Mesenchymal stem cell (in vitro differentiated cells and primary cell): ENCODE measurements at regions not wholly inside any gene's neighbourhood (a gene's known extent, or its start where the extent isn't known, plus 50 kb on each side); places are given as distances from the start of the nearest gene placed in this dataset.

Experiments
- DNase-seq: peaks from one replicate; pipeline ENCODE4 v3.0.0-alpha.2; 2013
- H2AFZ ChIP-seq: one replicate; pipeline ENCODE4 v1.6.1; 2013; ENCODE audit warnings: low read depth, mild to moderate bottlenecking, control low read depth, inconsistent platforms, low read length, moderate library complexity
- H2AK5ac ChIP-seq: 2 replicates; pipeline ENCODE4 v1.6.1; 2013; ENCODE audit warnings: low read length, moderate library complexity, mild to moderate bottlenecking, inconsistent platforms; ENCODE audit not compliant: severe bottlenecking
- H2BK120ac ChIP-seq: one replicate; pipeline ENCODE4 v1.6.1; 2013; ENCODE audit warnings: low read depth, mild to moderate bottlenecking, inconsistent platforms, low read length, moderate library complexity
- H2BK12ac ChIP-seq, 2 experiments: one replicate each; pipeline ENCODE4 v1.6.1; 2013; ENCODE audit warnings: inconsistent platforms in 2 of 2, low read length in 2 of 2, mild to moderate bottlenecking in 2 of 2, moderate library complexity in 2 of 2, control low read depth in 1 of 2
- H2BK15ac ChIP-seq: one replicate; pipeline ENCODE4 v1.6.1; 2013; ENCODE audit warnings: mild to moderate bottlenecking, low read depth, inconsistent platforms; ENCODE audit not compliant: poor library complexity, severe bottlenecking
- H2BK5ac ChIP-seq: 2 replicates; pipeline ENCODE4 v1.6.1; 2013; ENCODE audit warnings: low read depth, mild to moderate bottlenecking, low read length, control low read depth, inconsistent platforms; ENCODE audit not compliant: poor library complexity, severe bottlenecking
- H3K14ac ChIP-seq, 2 experiments: one replicate each; pipeline ENCODE4 v1.6.1; 2013; ENCODE audit warnings: inconsistent platforms in 2 of 2, low read length in 2 of 2, control low read depth in 1 of 2, mild to moderate bottlenecking in 1 of 2, moderate library complexity in 1 of 2
- H3K18ac ChIP-seq, 2 experiments: one replicate each; pipeline ENCODE4 v1.6.1; 2013; ENCODE audit warnings: inconsistent platforms in 2 of 2, low read length in 2 of 2, control low read depth in 1 of 2, low read depth in 1 of 2, mild to moderate bottlenecking in 1 of 2
- H3K23ac ChIP-seq, 2 experiments: one replicate each; pipeline ENCODE4 v1.6.1; 2013; ENCODE audit warnings: inconsistent platforms in 2 of 2, low read length in 2 of 2, mild to moderate bottlenecking in 2 of 2, moderate library complexity in 2 of 2, control low read depth in 1 of 2
- H3K27ac ChIP-seq: 2 replicates; pipeline ENCODE4 v1.5.1; 2013; ENCODE audit warnings: mild to moderate bottlenecking, moderate library complexity, low read length, control low read depth, inconsistent platforms; ENCODE audit not compliant: poor library complexity, severe bottlenecking
- H3K27me3 ChIP-seq, 2 experiments: 2 replicates each; pipeline versions ENCODE4 v1.6.1 to v1.7.0; 2013; ENCODE audit warnings: low read length in 2 of 2, mild to moderate bottlenecking in 2 of 2, moderate library complexity in 2 of 2, control low read depth in 1 of 2, inconsistent platforms in 1 of 2; ENCODE audit not compliant: control insufficient read depth in 1 of 2, insufficient read depth in 1 of 2
- H3K36me3 ChIP-seq, 2 experiments: 2 replicates each; pipeline versions ENCODE4 v1.6.1 to v1.7.0; 2013; ENCODE audit warnings: low read length in 2 of 2, control low read depth in 1 of 2, inconsistent platforms in 1 of 2, low read depth in 1 of 2, mild to moderate bottlenecking in 1 of 2; ENCODE audit not compliant: insufficient read depth in 2 of 2, control insufficient read depth in 1 of 2
- H3K4ac ChIP-seq, 2 experiments: one replicate each; pipeline ENCODE4 v1.6.1; 2013; ENCODE audit warnings: inconsistent platforms in 2 of 2, low read length in 2 of 2, mild to moderate bottlenecking in 2 of 2, moderate library complexity in 2 of 2, control low read depth in 1 of 2, low read depth in 1 of 2
- H3K4me1 ChIP-seq: 2 replicates; pipeline ENCODE4 v1.6.1; 2013; ENCODE audit warnings: low read depth, low read length, control low read depth; ENCODE audit not compliant: control insufficient read depth, insufficient read depth
- H3K4me2 ChIP-seq: 2 replicates; pipeline ENCODE4 v1.6.1; 2013; ENCODE audit warnings: low read length, mild to moderate bottlenecking, inconsistent platforms; ENCODE audit not compliant: poor library complexity, severe bottlenecking
- H3K4me3 ChIP-seq, 2 experiments: 2 replicates each; pipeline versions ENCODE4 v1.5.1 to v1.7.0; 2013; ENCODE audit warnings: low read length in 2 of 2, mild to moderate bottlenecking in 2 of 2, control low read depth in 1 of 2, low read depth in 1 of 2; ENCODE audit not compliant: insufficient read depth in 1 of 2
- H3K79me1 ChIP-seq: replicated peaks from 2 replicates; pipeline ENCODE4 v1.6.1; 2013; ENCODE audit warnings: mild to moderate bottlenecking, control low read depth, low read length, inconsistent platforms; ENCODE audit not compliant: poor library complexity, severe bottlenecking
- H3K9ac ChIP-seq: 2 replicates; pipeline ENCODE4 v1.7.0; 2013; ENCODE audit warnings: mild to moderate bottlenecking, low read length, moderate library complexity
- H3K9me3 ChIP-seq: 2 replicates; pipeline ENCODE4 v1.7.0; 2013; ENCODE audit warnings: mild to moderate bottlenecking, low read length; ENCODE audit not compliant: control insufficient read depth
- H4K8ac ChIP-seq: one replicate; pipeline ENCODE4 v1.6.1; 2013; ENCODE audit warnings: inconsistent platforms, mild to moderate bottlenecking, low read length, moderate library complexity
- H4K91ac ChIP-seq: one replicate; pipeline ENCODE4 v1.6.1; 2013; ENCODE audit warnings: mild to moderate bottlenecking, low read length, inconsistent platforms
- WGBS: methylation state at CpG from one replicate; pipeline ENCODE4 v1.1.7; 2013; ENCODE audit warnings: mixed read lengths; 5-methylcytosine and 5-hydroxymethylcytosine counted together

GRCh38 chr13:85693889-85694511 is 105.2 kb downstream of the SLITRK6 start:
- peak; percentile 67 for DNase-seq
- Histone ChIP-seq H3K27me3 (no peaks in the 10 kb centered on the region), H3K4ac (no peak overlapping the region), H3K14ac (no peak overlapping the region), H2AK5ac (no peak overlapping the region), H2BK12ac (peak overlapping the region in 1 of 2 experiments; percentile 44), H3K27ac (no peak overlapping the region), H3K36me3 (no peaks in the 10 kb centered on the region), H3K9me3 (peaks cover 3% of the 10 kb centered on the region), H2AFZ (peak overlapping the region; percentile 15), H4K91ac (peak overlapping the region; percentile 18), H3K9ac (no peak overlapping the region), H3K4me2 (no peak overlapping the region), H4K8ac (peak overlapping the region; percentile 89), H3K4me3 (no peak overlapping the region), H2BK15ac (no peak overlapping the region), H3K23ac (no peak overlapping the region), H3K4me1 (no peaks in the 10 kb centered on the region), H3K79me1 (no peaks in the 10 kb centered on the region), H2BK5ac (no peak overlapping the region), H2BK120ac (no peak overlapping the region), H3K18ac (peak overlapping the region; percentile 77 to 80)
- WGBS, result 72% methylated on average over 7 of the region's 7 CpGs

GRCh38 chr13:85690368-85690767 is 108.9 kb downstream of the SLITRK6 start:
- Histone ChIP-seq H2BK15ac (no peak overlapping the region), H3K27me3 (no peaks in the 10 kb centered on the region), H2BK5ac (no peak overlapping the region), H3K9me3 (no peaks in the 10 kb centered on the region), H3K4me2 (no peak overlapping the region), H2AFZ (no peak overlapping the region), H2BK120ac (no peak overlapping the region), H3K27ac (no peak overlapping the region), H2BK12ac (no peak overlapping the region), H3K36me3 (no peaks in the 10 kb centered on the region), H3K18ac (no peak overlapping the region), H3K4me3 (no peak overlapping the region), H3K9ac (no peak overlapping the region), H4K91ac (no peak overlapping the region), H3K23ac (no peak overlapping the region), H3K14ac (no peak overlapping the region), H4K8ac (no peak overlapping the region), H2AK5ac (no peak overlapping the region), H3K4ac (no peak overlapping the region), H3K4me1 (no peaks in the 10 kb centered on the region), H3K79me1 (no peaks in the 10 kb centered on the region)
- no peak for DNase-seq
- WGBS, result no CpG with 5 or more reads among the region's 1 CpG

GRCh38 chr13:85685436-85685835 is 113.8 kb downstream of the SLITRK6 start:
- no peak overlapping the region for H3K4ac ChIP-seq
- H2AFZ ChIP-seq, result no peak overlapping the region
- H3K4me3 ChIP-seq, result no peak overlapping the region
- no peak overlapping the region for H2BK15ac ChIP-seq
- H3K27ac ChIP-seq, result no peak overlapping the region
- no peak overlapping the region for H4K91ac ChIP-seq
- no peak overlapping the region for H2AK5ac ChIP-seq
- no peak overlapping the region for H3K4me2 ChIP-seq
- no peak overlapping the region for H3K9ac ChIP-seq
- H3K18ac ChIP-seq, result no peak overlapping the region
- no peaks in the 10 kb centered on the region for H3K27me3 ChIP-seq
- H4K8ac ChIP-seq, result no peak overlapping the region
- H3K36me3 ChIP-seq, result no peaks in the 10 kb centered on the region
- H3K4me1 ChIP-seq, result no peaks in the 10 kb centered on the region
- no peak for DNase-seq
- H3K9me3 ChIP-seq, result no peaks in the 10 kb centered on the region
- no peaks in the 10 kb centered on the region for H3K79me1 ChIP-seq
- 100% methylated on average over 1 of the region's 1 CpG for WGBS
- H2BK5ac ChIP-seq, result no peak overlapping the region
- H3K14ac ChIP-seq, result no peak overlapping the region
- no peak overlapping the region for H3K23ac ChIP-seq
- H2BK120ac ChIP-seq, result no peak overlapping the region
- no peak overlapping the region for H2BK12ac ChIP-seq

- no peak overlapping the region for H3K27ac ChIP-seq
- no peaks in the 10 kb centered on the region for H3K79me1 ChIP-seq
- no peak overlapping the region for H3K18ac ChIP-seq
- H2BK15ac ChIP-seq, result no peak overlapping the region
- H3K4me2 ChIP-seq, result no peak overlapping the region
- H4K8ac ChIP-seq, result no peak overlapping the region
- H4K91ac ChIP-seq, result no peak overlapping the region
- no peak overlapping the region for H3K9ac ChIP-seq
- no peak overlapping the region for H2BK120ac ChIP-seq
- H3K9me3 ChIP-seq, result peaks cover 13% of the 10 kb centered on the region
- H2AK5ac ChIP-seq, result no peak overlapping the region
- H3K36me3 ChIP-seq, result no peaks in the 10 kb centered on the region
- H2BK5ac ChIP-seq, result no peak overlapping the region
- H3K4ac ChIP-seq, result no peak overlapping the region
- H3K27me3 ChIP-seq, result no peaks in the 10 kb centered on the region
- no peak overlapping the region for H3K23ac ChIP-seq
- no peak for DNase-seq
- H2AFZ ChIP-seq, result no peak overlapping the region
- no peaks in the 10 kb centered on the region for H3K4me1 ChIP-seq
- no peak overlapping the region for H2BK12ac ChIP-seq
- H3K4me3 ChIP-seq, result no peak overlapping the region
- no peak overlapping the region for H3K14ac ChIP-seq
- 89% methylated on average over 6 of the region's 8 CpGs for WGBS
Measured at GRCh38 chr13:85675151-85675907, 123.9 kb downstream of the SLITRK6 start.
